Chondrocyte (in vitro differentiated cells): ENCODE measurements at regions not wholly inside any gene's neighbourhood (a gene's known extent, or its start where the extent isn't known, plus 50 kb on each side); places are given as distances from the start of the nearest gene placed in this dataset.

Experiments
- DNase-seq: peaks from one replicate; pipeline ENCODE4 v3.0.0; 2021; ENCODE audit warnings: mixed read lengths, low spot score
- H3K27ac Mint-ChIP-seq: one replicate; pipeline ENCODE4 v1.8.0; 2021; ENCODE audit warnings: mild to moderate bottlenecking, moderate library complexity, mixed read lengths; ENCODE audit not compliant: unreplicated experiment
- H3K27me3 Mint-ChIP-seq: 2 replicates; pipeline ENCODE4 v1.8.0; 2021; ENCODE audit warnings: low read depth, mixed read lengths
- H3K36me3 Mint-ChIP-seq: 2 replicates; pipeline ENCODE4 v1.8.0; 2021; ENCODE audit warnings: low read depth, mixed read lengths
- H3K4me1 Mint-ChIP-seq: 2 replicates; pipeline ENCODE4 v1.8.0; 2021; ENCODE audit warnings: low read depth, mild to moderate bottlenecking, mixed read lengths
- H3K4me3 Mint-ChIP-seq: one replicate; pipeline ENCODE4 v1.8.0; 2021; ENCODE audit warnings: mild to moderate bottlenecking, moderate library complexity, mixed read lengths; ENCODE audit not compliant: unreplicated experiment
- H3K9me3 Mint-ChIP-seq: 2 replicates; pipeline ENCODE4 v1.8.0; 2021; ENCODE audit warnings: low read depth, mixed read lengths
- CTCF ChIP-seq: fragments of 200-600 bp; sonication (generic); IDR thresholded peaks from 2 replicates; pipeline ENCODE4 v1.5.0; 2021; ENCODE audit warnings: antibody characterized with exemption, mild to moderate bottlenecking, moderate library complexity

GRCh38 chr4:143762511-143762910 is 62.0 kb upstream of the FREM3 start:
- Mint-ChIP-seq H3K27ac (no peak overlapping the region), H3K27me3 (peaks cover 18% of the 10 kb centered on the region), H3K36me3 (no peaks in the 10 kb centered on the region), H3K4me3 (no peak overlapping the region), H3K9me3 (no peaks in the 10 kb centered on the region), H3K4me1 (no peaks in the 10 kb centered on the region)
- TF ChIP-seq CTCF, result no peak
- no peak for DNase-seq
